Gastrocnemius medialis (tissue), 4 donors: ENCODE measurements at regions not wholly inside any gene's neighbourhood (a gene's known extent, or its start where the extent isn't known, plus 50 kb on each side); places are given as distances from the start of the nearest gene placed in this dataset.

Experiments
- POLR2A ChIP-seq, 2 donors: fragments of 450-650 bp; IDR thresholded peaks; one replicate each; pipeline ENCODE4 v1.6.1; 2017; ENCODE audit warnings: antibody characterized with exemption in 2 of 2, mild to moderate bottlenecking in 2 of 2, moderate library complexity in 2 of 2
- TF ChIP-seq, protein P1 (sequence below), 5 experiments: fragments of 450-650 bp in 3 of 5; fragments of 200-600 bp in 2 of 5; sonication (generic) in 2 of 5; IDR thresholded peaks in 4 of 5; conservative IDR thresholded peaks in 1 of 5; 1 replicate in 4 of 5; 2 replicates in 1 of 5; pipeline ENCODE4 v1.5.1; 2016 to 2019; ENCODE audit warnings: antibody characterized with exemption in 5 of 5, mild to moderate bottlenecking in 3 of 5, moderate library complexity in 3 of 5

DNA sequence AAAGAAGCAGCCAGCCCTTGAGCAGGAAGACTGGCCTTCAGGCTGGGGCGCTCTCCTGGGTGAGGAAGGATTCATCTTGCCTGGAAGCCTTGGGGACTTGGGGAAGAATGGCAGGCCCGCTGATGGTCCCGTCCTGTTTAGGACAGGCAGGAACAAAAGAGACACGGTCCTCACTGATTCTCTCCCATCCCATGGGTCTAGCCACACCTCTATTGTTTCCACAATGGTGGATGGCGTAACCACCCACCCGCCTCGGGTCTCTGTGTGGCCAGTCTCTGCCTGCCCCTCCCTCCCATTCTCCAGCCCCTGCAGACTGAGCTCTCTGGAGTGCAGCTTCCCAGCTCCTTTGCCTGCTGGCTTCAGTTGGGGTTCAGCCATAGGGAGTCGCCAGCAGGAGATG is 284.3 kb downstream of the UACA start:
- TF ChIP-seq, protein P1, sequence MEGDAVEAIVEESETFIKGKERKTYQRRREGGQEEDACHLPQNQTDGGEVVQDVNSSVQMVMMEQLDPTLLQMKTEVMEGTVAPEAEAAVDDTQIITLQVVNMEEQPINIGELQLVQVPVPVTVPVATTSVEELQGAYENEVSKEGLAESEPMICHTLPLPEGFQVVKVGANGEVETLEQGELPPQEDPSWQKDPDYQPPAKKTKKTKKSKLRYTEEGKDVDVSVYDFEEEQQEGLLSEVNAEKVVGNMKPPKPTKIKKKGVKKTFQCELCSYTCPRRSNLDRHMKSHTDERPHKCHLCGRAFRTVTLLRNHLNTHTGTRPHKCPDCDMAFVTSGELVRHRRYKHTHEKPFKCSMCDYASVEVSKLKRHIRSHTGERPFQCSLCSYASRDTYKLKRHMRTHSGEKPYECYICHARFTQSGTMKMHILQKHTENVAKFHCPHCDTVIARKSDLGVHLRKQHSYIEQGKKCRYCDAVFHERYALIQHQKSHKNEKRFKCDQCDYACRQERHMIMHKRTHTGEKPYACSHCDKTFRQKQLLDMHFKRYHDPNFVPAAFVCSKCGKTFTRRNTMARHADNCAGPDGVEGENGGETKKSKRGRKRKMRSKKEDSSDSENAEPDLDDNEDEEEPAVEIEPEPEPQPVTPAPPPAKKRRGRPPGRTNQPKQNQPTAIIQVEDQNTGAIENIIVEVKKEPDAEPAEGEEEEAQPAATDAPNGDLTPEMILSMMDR (IDR thresholded peaks at IDR 0.05 in 4 of 5, conservative IDR thresholded peaks at IDR 0.05 in 1 of 5) = no peak
- no peak for TF ChIP-seq POLR2A (IDR thresholded peaks at IDR 0.05)
